Stomach (tissue), 8 donors: ENCODE measurements at regions not wholly inside any gene's neighbourhood (a gene's known extent, or its start where the extent isn't known, plus 50 kb on each side); places are given as distances from the start of the nearest gene placed in this dataset.

ENCODE experiments used
- DNase-seq, 2 donors: peaks; one replicate each; pipeline versions ENCODE4 v3.0.0 to v3.0.0-alpha.2; 2013 to 2019
- H3K27ac ChIP-seq, 5 donors: fragments of 200-600 bp in 4 of 5; sonication (generic) in 4 of 5; one replicate each; pipeline ENCODE4 v1.5.1; 2013 to 2019; ENCODE audit warnings: mild to moderate bottlenecking in 1 of 5, moderate library complexity in 1 of 5
- H3K27me3 ChIP-seq, 3 donors: fragments of 200-600 bp; sonication (generic); one replicate each; pipeline ENCODE4 v1.5.1; 2017 to 2019; ENCODE audit warnings: mixed run types in 1 of 3
- H3K36me3 ChIP-seq, 4 donors: fragments of 200-600 bp; sonication (generic); 1 replicate in 3 of 4; 2 replicates in 1 of 4; pipeline ENCODE4 v1.5.1; 2016 to 2019
- H3K4me1 ChIP-seq, 4 donors: fragments of 200-600 bp; sonication (generic); one replicate each; pipeline ENCODE4 v1.5.1; 2016 to 2019
- H3K4me3 ChIP-seq, 4 donors: fragments of 200-600 bp; sonication (generic) in 3 of 4; one replicate each; pipeline ENCODE4 v1.5.1; 2016 to 2019; ENCODE audit warnings: mild to moderate bottlenecking in 1 of 4
- H3K9me3 ChIP-seq, 4 donors: fragments of 200-600 bp; sonication (generic); one replicate each; pipeline ENCODE4 v1.5.1; 2016 to 2019
- EP300 ChIP-seq: sonication (generic); formaldehyde crosslinking; IDR thresholded peaks from one replicate; pipeline ENCODE4 v1.6.1; 2017; ENCODE audit warnings: antibody characterized with exemption
- POLR2A ChIP-seq, 4 donors: fragments of 450-650 bp; IDR thresholded peaks; one replicate each; pipeline ENCODE4 v1.6.1; 2016; ENCODE audit warnings: antibody characterized with exemption in 4 of 4, control low read depth in 2 of 4, mild to moderate bottlenecking in 1 of 4, moderate library complexity in 1 of 4
- POLR2AphosphoS5 ChIP-seq, 3 donors: sonication (generic); formaldehyde crosslinking; IDR thresholded peaks; one replicate each; pipeline ENCODE4 v1.6.1; 2016; ENCODE audit warnings: antibody characterized with exemption in 3 of 3
- WGBS, 5 donors: extraction: QIAGEN DNeasy Blood & Tissue Kit in 3 of 5; methylation state at CpG; one replicate each; pipeline versions ENCODE4 v1.1.5 to v1.1.7; 2013 to 2018; 5-methylcytosine and 5-hydroxymethylcytosine counted together
- intact Hi-C: fragments of 100-400 bp; cut with DNase I; formaldehyde crosslinking; loops from one replicate; pipeline ENCODE4 v1.15.1; 2023; ENCODE audit warnings: low total_unique reads
- TF ChIP-seq, protein P1 (sequence below), 7 experiments: fragments of 450-650 bp in 4 of 7; fragments of 200-600 bp in 3 of 7; sonication (generic) in 3 of 7; IDR thresholded peaks; one replicate each; pipeline ENCODE4 v1.5.1; 2016 to 2019; ENCODE audit warnings: antibody characterized with exemption in 7 of 7, control low read depth in 2 of 7, mild to moderate bottlenecking in 1 of 7
- donor health status: healthy with polysubstance abuse.
- donor health status: Bipolar disorder and iron deficiency.
- donor health status: healthy.

DNA sequence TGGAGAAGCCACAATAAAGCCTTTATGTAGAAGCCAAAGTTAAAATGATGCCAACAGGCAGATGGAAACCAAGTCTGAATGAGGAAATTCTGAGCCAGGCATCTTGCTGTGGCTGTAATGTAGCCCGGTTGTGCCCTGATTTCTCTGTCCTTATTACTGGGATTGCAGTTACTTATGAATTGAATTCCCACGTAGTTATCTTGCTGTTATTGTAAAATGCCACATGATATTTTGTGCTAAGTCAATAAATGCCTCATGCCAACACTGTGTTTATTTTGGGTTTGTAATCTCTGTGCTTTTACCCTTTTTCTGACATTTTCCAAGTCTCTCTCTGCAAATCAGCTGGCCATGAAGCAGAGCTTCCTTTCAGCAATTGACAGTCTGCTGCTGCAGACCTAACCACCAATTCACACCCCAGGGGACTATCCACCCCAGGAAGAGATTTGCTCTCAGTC is 486.1 kb upstream of the GOLIM4 start:
- H3K27ac ChIP-seq: no peak overlapping the region
- no peaks in the 10 kb centered on the region for H3K27me3 ChIP-seq
- H3K4me1 ChIP-seq: peaks cover 0 to 7% (median 0%) of the 10 kb centered on the region in 4 donors
- intact Hi-C loops: no loop called here
- 14 to 37% (median 26%) methylated on average over 2 of the region's 2 CpGs for WGBS, 5 donors
- DNase-seq: peak in 1 of 2 donors; percentile 30
- TF ChIP-seq POLR2A (IDR thresholded peaks at IDR 0.05) (no peak), POLR2AphosphoS5 (IDR thresholded peaks at IDR 0.05) (no peak), EP300 (no peak)
- TF ChIP-seq, protein P1, sequence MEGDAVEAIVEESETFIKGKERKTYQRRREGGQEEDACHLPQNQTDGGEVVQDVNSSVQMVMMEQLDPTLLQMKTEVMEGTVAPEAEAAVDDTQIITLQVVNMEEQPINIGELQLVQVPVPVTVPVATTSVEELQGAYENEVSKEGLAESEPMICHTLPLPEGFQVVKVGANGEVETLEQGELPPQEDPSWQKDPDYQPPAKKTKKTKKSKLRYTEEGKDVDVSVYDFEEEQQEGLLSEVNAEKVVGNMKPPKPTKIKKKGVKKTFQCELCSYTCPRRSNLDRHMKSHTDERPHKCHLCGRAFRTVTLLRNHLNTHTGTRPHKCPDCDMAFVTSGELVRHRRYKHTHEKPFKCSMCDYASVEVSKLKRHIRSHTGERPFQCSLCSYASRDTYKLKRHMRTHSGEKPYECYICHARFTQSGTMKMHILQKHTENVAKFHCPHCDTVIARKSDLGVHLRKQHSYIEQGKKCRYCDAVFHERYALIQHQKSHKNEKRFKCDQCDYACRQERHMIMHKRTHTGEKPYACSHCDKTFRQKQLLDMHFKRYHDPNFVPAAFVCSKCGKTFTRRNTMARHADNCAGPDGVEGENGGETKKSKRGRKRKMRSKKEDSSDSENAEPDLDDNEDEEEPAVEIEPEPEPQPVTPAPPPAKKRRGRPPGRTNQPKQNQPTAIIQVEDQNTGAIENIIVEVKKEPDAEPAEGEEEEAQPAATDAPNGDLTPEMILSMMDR (IDR thresholded peaks at IDR 0.05): no peak
- H3K9me3 ChIP-seq: no peaks in the 10 kb centered on the region
- H3K36me3 ChIP-seq: no peaks in the 10 kb centered on the region
- H3K4me3 ChIP-seq: no peak overlapping the region

GRCh38 chr3:168579010-168579409 is 483.3 kb upstream of the GOLIM4 start:
- intact Hi-C loops: no loop called here
- Histone ChIP-seq H3K36me3 (no peaks in the 10 kb centered on the region), H3K27me3 (no peaks in the 10 kb centered on the region), H3K9me3 (no peaks in the 10 kb centered on the region), H3K4me3 (no peak overlapping the region), H3K4me1 (peaks cover 0 to 7% (median 0%) of the 10 kb centered on the region in 4 donors), H3K27ac (no peak overlapping the region)
- 57 to 67% (median 62%) methylated on average over 1 of the region's 1 CpG for WGBS, 5 donors
- DNase-seq: no peak
- TF ChIP-seq, protein P1 (IDR thresholded peaks at IDR 0.05): no peak
- TF ChIP-seq EP300 (no peak), POLR2A (IDR thresholded peaks at IDR 0.05) (no peak), POLR2AphosphoS5 (IDR thresholded peaks at IDR 0.05) (no peak)

DNA sequence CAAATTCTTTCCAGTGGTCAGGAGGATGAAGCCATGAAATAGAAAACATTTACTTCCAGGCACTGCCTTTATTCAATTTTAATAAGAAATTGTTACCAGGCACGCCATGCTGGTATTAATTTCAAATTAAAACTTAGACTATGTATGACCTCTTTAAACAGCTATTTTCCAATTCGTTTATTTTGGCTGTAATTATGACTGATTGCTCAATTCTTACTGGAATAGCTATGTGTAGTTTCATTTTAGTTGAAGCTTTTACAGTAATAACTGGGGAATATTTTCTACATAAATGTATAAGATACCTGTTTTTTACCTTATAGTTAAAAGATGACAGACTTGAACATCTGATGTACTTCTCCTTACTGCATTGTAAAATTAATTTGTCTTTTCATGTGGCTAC is 480.0 kb upstream of the GOLIM4 start:
- Histone ChIP-seq H3K36me3 (no peaks in the 10 kb centered on the region), H3K27ac (no peak overlapping the region), H3K9me3 (no peaks in the 10 kb centered on the region), H3K27me3 (no peaks in the 10 kb centered on the region), H3K4me1 (no peaks in the 10 kb centered on the region), H3K4me3 (no peak overlapping the region)
- no peak for DNase-seq
- intact Hi-C loops: no loop called here
- TF ChIP-seq POLR2A (IDR thresholded peaks at IDR 0.05): no peak
- no peak for TF ChIP-seq EP300
- no peak for TF ChIP-seq POLR2AphosphoS5 (IDR thresholded peaks at IDR 0.05)
- TF ChIP-seq, protein P1 (IDR thresholded peaks at IDR 0.05): no peak
- WGBS, 5 donors: 44 to 55% (median 48%) methylated on average over 2 of the region's 2 CpGs

- 4 to 21% (median 17%) methylated on average over 1 of the region's 1 CpG for WGBS, 5 donors
- H3K36me3 ChIP-seq: no peaks in the 10 kb centered on the region
- H3K27me3 ChIP-seq: no peaks in the 10 kb centered on the region
- no peak overlapping the region for H3K4me3 ChIP-seq
- no peak for TF ChIP-seq POLR2A (IDR thresholded peaks at IDR 0.05)
- TF ChIP-seq POLR2AphosphoS5 (IDR thresholded peaks at IDR 0.05): no peak
- no peak for TF ChIP-seq EP300
- TF ChIP-seq, protein P1 (IDR thresholded peaks at IDR 0.05): no peak
- no peak overlapping the region for H3K27ac ChIP-seq
- intact Hi-C loops: no loop called here
- DNase-seq: peak in 1 of 2 donors; percentile 5
- H3K4me1 ChIP-seq: no peaks in the 10 kb centered on the region
- H3K9me3 ChIP-seq: no peaks in the 10 kb centered on the region
Observed at GRCh38 chr3:168574455-168575158, 478.9 kb upstream of the GOLIM4 start.
